GM19035 (cell line): ENCODE measurements at regions not wholly inside any gene's neighbourhood (a gene's known extent, or its start where the extent isn't known, plus 50 kb on each side); places are given as distances from the start of the nearest gene placed in this dataset.
"Not testable (repeated sequence)": the region's sequence is repeated elsewhere in the genome, so short reads cannot be mapped to it uniquely, and the experiment has no call there.

Source experiments
- ATAC-seq: cut with Tn5 transposase; IDR thresholded peaks from one replicate; pipeline ENCODE4 v1.9.1; 2021; ENCODE audit not compliant: unreplicated experiment

GRCh38 chr7:81190997-81191768 lies 272.3 kb upstream of the SEMA3C start:
- no peak for ATAC-seq

- ATAC-seq: no peak
Observed at GRCh38 chr7:81187753-81188152, 268.9 kb upstream of the SEMA3C start.

- no peak for ATAC-seq
Observed at GRCh38 chr7:81186691-81187090, 267.8 kb upstream of the SEMA3C start.

GRCh38 chr7:81185072-81185471 lies 266.2 kb upstream of the SEMA3C start:
- no peak for ATAC-seq

- ATAC-seq: no peak
Observed at GRCh38 chr7:81183326-81183725, 264.5 kb upstream of the SEMA3C start.

- not testable (repeated sequence) for ATAC-seq
Observed at GRCh38 chr7:81182056-81182455, 263.2 kb upstream of the SEMA3C start.

- ATAC-seq: no peak
Observed at GRCh38 chr7:81181066-81181465, 262.2 kb upstream of the SEMA3C start.

- ATAC-seq: no peak
Observed at GRCh38 chr7:81180573-81180972, 261.7 kb upstream of the SEMA3C start.

GRCh38 chr7:81175275-81175940 lies 256.6 kb upstream of the SEMA3C start:
- no peak for ATAC-seq

- no peak for ATAC-seq
Observed at GRCh38 chr7:81173766-81174281, 255.0 kb upstream of the SEMA3C start.

- ATAC-seq: no peak
Observed at GRCh38 chr7:81170291-81170690, 251.4 kb upstream of the SEMA3C start.

- ATAC-seq: no peak
Observed at GRCh38 chr7:81167934-81168333, 249.1 kb upstream of the SEMA3C start.

- ATAC-seq: no peak
Observed at GRCh38 chr7:81165070-81165469, 246.2 kb upstream of the SEMA3C start.

GRCh38 chr7:81162771-81163525 lies 244.1 kb upstream of the SEMA3C start:
- no peak for ATAC-seq

GRCh38 chr7:81162234-81162633 lies 243.4 kb upstream of the SEMA3C start:
- ATAC-seq: no peak

GRCh38 chr7:81161451-81162075 lies 242.7 kb upstream of the SEMA3C start:
- ATAC-seq: no peak

GRCh38 chr7:81159402-81159801 lies 240.6 kb upstream of the SEMA3C start:
- no peak for ATAC-seq

- no peak for ATAC-seq
Observed at GRCh38 chr7:81158189-81158588, 239.3 kb upstream of the SEMA3C start.

GRCh38 chr7:81155654-81156373 lies 237.0 kb upstream of the SEMA3C start:
- ATAC-seq: no peak

- ATAC-seq: no peak
Observed at GRCh38 chr7:81154565-81154964, 235.7 kb upstream of the SEMA3C start.
